Lung (tissue), 11 donors: ENCODE measurements at regions not wholly inside any gene's neighbourhood (a gene's known extent, or its start where the extent isn't known, plus 50 kb on each side); places are given as distances from the start of the nearest gene placed in this dataset.

Source experiments
- ATAC-seq: fragments of 200-7000 bp; cut with Tn5 transposase; one replicate; pipeline ENCODE4 v1.9.1; 2020; ENCODE audit warnings: moderate number of reproducible peaks; ENCODE audit not compliant: insufficient read depth, low FRiP score
- DNase-seq, 3 donors: peaks; one replicate each; pipeline ENCODE4 v3.0.0-alpha.2; 2013 to 2017
- H3K27ac ChIP-seq, 2 donors: one replicate each; pipeline ENCODE4 v1.5.1; 2013; ENCODE audit warnings: mild to moderate bottlenecking in 2 of 2, moderate library complexity in 2 of 2, control low read depth in 1 of 2, inconsistent platforms in 1 of 2, low read depth in 1 of 2, low read length in 1 of 2
- H3K27me3 ChIP-seq, 3 donors: one replicate each; pipeline ENCODE4 v1.5.1; 2013; ENCODE audit warnings: low read length in 2 of 3; ENCODE audit not compliant: control insufficient read depth in 3 of 3, insufficient read depth in 3 of 3
- H3K36me3 ChIP-seq, 4 donors: one replicate each; pipeline ENCODE4 v1.5.1; 2013; ENCODE audit warnings: low read length in 4 of 4, mild to moderate bottlenecking in 1 of 4, moderate library complexity in 1 of 4; ENCODE audit not compliant: control insufficient read depth in 4 of 4, insufficient read depth in 4 of 4
- H3K4me1 ChIP-seq, 5 donors: one replicate each; pipeline ENCODE4 v1.5.1; 2013; ENCODE audit warnings: low read length in 5 of 5, mild to moderate bottlenecking in 2 of 5, moderate library complexity in 1 of 5; ENCODE audit not compliant: control insufficient read depth in 5 of 5, insufficient read depth in 5 of 5
- H3K4me3 ChIP-seq: one replicate; pipeline ENCODE4 v1.5.1; 2013; ENCODE audit warnings: mild to moderate bottlenecking, control low read depth, moderate library complexity
- H3K9ac ChIP-seq, 2 donors: one replicate each; pipeline ENCODE4 v1.5.1; 2013; ENCODE audit warnings: low read length in 2 of 2, control low read depth in 1 of 2; ENCODE audit not compliant: insufficient read depth in 1 of 2
- H3K9me3 ChIP-seq, 4 donors: one replicate each; pipeline ENCODE4 v1.5.1; 2013; ENCODE audit warnings: low read length in 3 of 4, mild to moderate bottlenecking in 1 of 4, moderate library complexity in 1 of 4; ENCODE audit not compliant: control insufficient read depth in 4 of 4, insufficient read depth in 3 of 4
- CTCF ChIP-seq: IDR thresholded peaks from 2 replicates; pipeline ENCODE4 v1.5.1; 2012; ENCODE audit warnings: mild to moderate bottlenecking; ENCODE audit errors: control extremely low read depth, extremely low read depth
- WGBS, 2 donors: extraction: QIAGEN DNeasy Blood & Tissue Kit; methylation state at CpG; one replicate each; pipeline ENCODE4 v1.1.7; 2013; 5-methylcytosine and 5-hydroxymethylcytosine counted together
- donor health status: control.
- donor health status: control.
- donor health status: Bipolar disorder and iron deficiency.
- donor health status: healthy.
- donor health status: DM: yes; HTN: yes; CAD: no.

- no peak overlapping the region for H3K4me3 ChIP-seq
- DNase-seq (no peak), ATAC-seq (no peak)
- no peaks in the 10 kb centered on the region for H3K4me1 ChIP-seq
- H3K36me3 ChIP-seq: no peaks in the 10 kb centered on the region
- H3K27me3 ChIP-seq: no peaks in the 10 kb centered on the region
- H3K9me3 ChIP-seq: peaks cover 0 to 6% (median 0%) of the 10 kb centered on the region in 4 donors
- no peak overlapping the region for H3K9ac ChIP-seq
- H3K27ac ChIP-seq: no peak overlapping the region
- no peak for TF ChIP-seq CTCF
- 87 to 89% methylated on average over 42 of the region's 42 CpGs for WGBS, 2 donors
Measured at GRCh38 chr18:78780719-78781600, 198.7 kb upstream of the SALL3 start.

GRCh38 chr18:78781601-78781960, 198.0 kb upstream of the SALL3 start:
- no peak for TF ChIP-seq CTCF
- Histone ChIP-seq H3K27ac (no peak overlapping the region), H3K9me3 (peaks cover 0 to 6% (median 0%) of the 10 kb centered on the region in 4 donors), H3K9ac (no peak overlapping the region), H3K36me3 (no peaks in the 10 kb centered on the region), H3K27me3 (peaks cover 0 to 2% (median 0%) of the 10 kb centered on the region in 3 donors), H3K4me3 (no peak overlapping the region), H3K4me1 (no peaks in the 10 kb centered on the region)
- ATAC-seq (no peak), DNase-seq (no peak)
- 91 to 92% methylated on average over 28 of the region's 28 CpGs for WGBS, 2 donors

- peaks cover 0 to 6% (median 0%) of the 10 kb centered on the region in 4 donors for H3K9me3 ChIP-seq
- 82 to 85% methylated on average over 21 of the region's 21 CpGs for WGBS, 2 donors
- no peak overlapping the region for H3K9ac ChIP-seq
- H3K27me3 ChIP-seq: peaks cover 0 to 4% (median 0%) of the 10 kb centered on the region in 3 donors
- H3K36me3 ChIP-seq: no peaks in the 10 kb centered on the region
- DNase-seq (no peak), ATAC-seq (no peak)
- no peak overlapping the region for H3K27ac ChIP-seq
- no peaks in the 10 kb centered on the region for H3K4me1 ChIP-seq
- TF ChIP-seq CTCF: no peak
- H3K4me3 ChIP-seq: no peak overlapping the region
Measured at GRCh38 chr18:78782951-78783563, 196.6 kb upstream of the SALL3 start.
